ENCODE measurements at regions not wholly inside any gene's neighbourhood (a gene's known extent, or its start where the extent isn't known, plus 50 kb on each side); places are given as distances from the start of the nearest gene placed in this dataset.

DNA sequence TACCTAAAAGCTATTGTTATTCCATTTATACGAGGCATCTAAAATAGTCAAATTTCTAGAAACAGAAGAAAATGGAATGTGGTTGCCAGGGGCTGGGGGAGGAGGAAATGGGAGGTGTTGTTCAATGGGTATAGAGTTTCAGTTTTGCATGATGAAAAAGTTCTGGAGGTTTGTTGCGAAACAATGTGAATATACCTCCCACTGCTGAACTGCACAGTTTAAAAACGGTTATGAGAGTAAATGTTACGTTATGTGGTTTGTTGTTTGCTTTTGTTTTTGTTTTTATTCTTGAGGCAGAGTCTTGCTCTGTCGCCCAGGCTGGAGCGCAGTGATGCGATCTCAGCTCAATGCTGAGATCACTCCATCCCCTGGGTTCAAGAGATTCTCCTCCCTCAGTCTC lies 64.9 kb upstream of the NRBF2 start:
- TF ChIP-seq, protein P1, sequence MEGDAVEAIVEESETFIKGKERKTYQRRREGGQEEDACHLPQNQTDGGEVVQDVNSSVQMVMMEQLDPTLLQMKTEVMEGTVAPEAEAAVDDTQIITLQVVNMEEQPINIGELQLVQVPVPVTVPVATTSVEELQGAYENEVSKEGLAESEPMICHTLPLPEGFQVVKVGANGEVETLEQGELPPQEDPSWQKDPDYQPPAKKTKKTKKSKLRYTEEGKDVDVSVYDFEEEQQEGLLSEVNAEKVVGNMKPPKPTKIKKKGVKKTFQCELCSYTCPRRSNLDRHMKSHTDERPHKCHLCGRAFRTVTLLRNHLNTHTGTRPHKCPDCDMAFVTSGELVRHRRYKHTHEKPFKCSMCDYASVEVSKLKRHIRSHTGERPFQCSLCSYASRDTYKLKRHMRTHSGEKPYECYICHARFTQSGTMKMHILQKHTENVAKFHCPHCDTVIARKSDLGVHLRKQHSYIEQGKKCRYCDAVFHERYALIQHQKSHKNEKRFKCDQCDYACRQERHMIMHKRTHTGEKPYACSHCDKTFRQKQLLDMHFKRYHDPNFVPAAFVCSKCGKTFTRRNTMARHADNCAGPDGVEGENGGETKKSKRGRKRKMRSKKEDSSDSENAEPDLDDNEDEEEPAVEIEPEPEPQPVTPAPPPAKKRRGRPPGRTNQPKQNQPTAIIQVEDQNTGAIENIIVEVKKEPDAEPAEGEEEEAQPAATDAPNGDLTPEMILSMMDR (IDR thresholded peaks at IDR 0.05): no peak
- no peak for TF ChIP-seq POLR2A (IDR thresholded peaks at IDR 0.05)
- no peaks in the 10 kb centered on the region for H3K9me3 ChIP-seq (replicated peaks in 1 of 3)

DNA sequence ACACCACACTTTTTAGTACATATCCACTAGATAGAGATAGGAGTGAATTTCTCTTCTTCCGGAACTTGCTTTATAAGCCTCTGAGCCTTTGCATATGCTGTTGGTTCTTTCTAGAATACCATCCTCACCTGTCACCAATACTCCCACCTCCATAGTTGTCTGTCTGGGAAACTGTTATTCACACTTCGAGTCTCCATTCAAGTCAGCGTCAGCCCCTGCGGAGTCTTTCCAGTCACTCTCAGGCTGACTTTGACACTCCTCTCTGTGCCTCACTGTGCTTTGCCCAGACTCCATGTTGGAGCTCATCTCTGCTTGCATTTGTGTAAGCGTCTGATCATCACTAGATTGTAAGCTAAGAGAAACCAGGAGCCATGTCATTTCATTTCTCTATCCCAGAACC lies 66.5 kb upstream of the NRBF2 start:
- Histone ChIP-seq H3K36me3 (replicated peaks in 1 of 2) (no peaks in the 10 kb centered on the region), H3K4me3 (no peak overlapping the region), H3K27ac (no peak overlapping the region), H3K27me3 (peaks cover 5% of the 10 kb centered on the region), H3K4me1 (replicated peaks in 1 of 2) (no peaks in the 10 kb centered on the region), H3K9me3 (replicated peaks in 1 of 3) (no peaks in the 10 kb centered on the region)
- TF ChIP-seq POLR2A (IDR thresholded peaks at IDR 0.05): no peak
- TF ChIP-seq, protein P1 (IDR thresholded peaks at IDR 0.05): no peak
- intact Hi-C loops (cut with DNase I): no loop called here
- 87 to 90% (median 89%) methylated on average over 5 of the region's 5 CpGs for WGBS, 4 donors
- no peak for DNase-seq

More for the DNA sequence above, 64.9 kb upstream of the NRBF2 start:
- no peak for DNase-seq
- H3K27ac ChIP-seq: no peak overlapping the region
- intact Hi-C loops (cut with DNase I): no loop called here
- 70 to 79% (median 77%) methylated on average over 7 of the region's 7 CpGs for WGBS, 4 donors
- no peaks in the 10 kb centered on the region for H3K4me1 ChIP-seq (replicated peaks in 1 of 2)
- H3K4me3 ChIP-seq: no peak overlapping the region
- no peaks in the 10 kb centered on the region for H3K36me3 ChIP-seq (replicated peaks in 1 of 2)
- H3K27me3 ChIP-seq: peaks cover 5% of the 10 kb centered on the region

GRCh38 chr10:63064706-63065105 lies 68.4 kb upstream of the NRBF2 start:
- Histone ChIP-seq H3K27me3 (peaks cover 5% of the 10 kb centered on the region), H3K9me3 (replicated peaks in 1 of 3) (no peaks in the 10 kb centered on the region), H3K4me3 (no peak overlapping the region), H3K36me3 (replicated peaks in 1 of 2) (no peaks in the 10 kb centered on the region), H3K27ac (no peak overlapping the region), H3K4me1 (replicated peaks in 1 of 2) (no peaks in the 10 kb centered on the region)
- intact Hi-C loops (cut with DNase I): no loop called here
- no peak for DNase-seq
- WGBS, 4 donors: 36 to 58% (median 50%) methylated on average over 4 of the region's 4 CpGs
- TF ChIP-seq, protein P1 (IDR thresholded peaks at IDR 0.05): no peak
- no peak for TF ChIP-seq POLR2A (IDR thresholded peaks at IDR 0.05)

GRCh38 chr10:63058236-63058635 lies 74.9 kb upstream of the NRBF2 start:
- Histone ChIP-seq H3K27ac (no peak overlapping the region), H3K27me3 (no peaks in the 10 kb centered on the region), H3K4me1 (replicated peaks in 1 of 2) (no peaks in the 10 kb centered on the region), H3K36me3 (replicated peaks in 1 of 2) (no peaks in the 10 kb centered on the region), H3K9me3 (replicated peaks in 1 of 3) (no peaks in the 10 kb centered on the region), H3K4me3 (no peak overlapping the region)
- intact Hi-C loops (cut with DNase I): no loop called here
- no peak for TF ChIP-seq POLR2A (IDR thresholded peaks at IDR 0.05)
- TF ChIP-seq, protein P1 (IDR thresholded peaks at IDR 0.05): no peak
- DNase-seq: no peak

Data from adrenal gland (tissue), 9 donors.